ENCODE measurements at regions not wholly inside any gene's neighbourhood (a gene's known extent, or its start where the extent isn't known, plus 50 kb on each side); places are given as distances from the start of the nearest gene placed in this dataset.

DNA sequence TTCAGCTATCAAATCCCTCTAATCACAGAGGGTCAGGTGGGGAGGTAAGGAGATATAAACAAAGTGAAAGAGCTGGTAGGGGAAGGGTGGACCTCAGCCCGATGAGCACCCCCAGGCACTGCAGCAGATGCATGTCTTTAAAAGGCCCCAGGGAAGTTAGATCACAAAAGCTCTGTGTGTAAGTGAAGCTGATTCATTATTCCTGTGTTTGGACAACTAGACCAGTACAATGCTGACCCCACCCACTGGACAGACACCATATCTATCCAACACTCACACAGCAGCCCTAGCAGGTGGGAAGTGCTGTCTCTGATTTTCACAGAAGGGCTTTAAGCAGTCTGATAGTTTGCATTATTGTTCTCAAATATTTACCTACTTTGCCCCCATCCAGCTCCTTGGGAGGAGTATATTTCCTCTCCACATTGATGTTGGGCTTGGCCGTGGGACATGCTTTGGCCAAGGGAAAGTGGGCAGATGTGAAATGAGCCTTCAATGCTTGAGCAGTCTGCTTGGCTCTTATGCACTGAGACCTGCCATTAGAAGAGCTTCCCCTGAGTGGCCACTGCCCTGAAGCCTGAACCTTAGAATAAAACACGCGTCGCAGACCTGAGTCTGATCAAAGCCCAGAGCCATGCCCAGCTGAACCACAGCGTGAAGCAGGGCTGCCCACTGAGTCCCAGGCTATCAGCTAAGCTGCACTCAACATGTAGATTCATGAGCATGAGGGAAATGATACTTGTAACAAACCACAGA lies 111.4 kb downstream of the COPS8 start:
- peaks cover 6% of the 10 kb centered on the region for H3K27me3 Mint-ChIP-seq (ENCODE audit: low read depth)
- DNase-seq (no peak), ATAC-seq (no peak)
- no peaks in the 10 kb centered on the region for H3K4me1 Mint-ChIP-seq (ENCODE audit: low read depth)
- no peak overlapping the region for H3K4me3 Mint-ChIP-seq
- no peaks in the 10 kb centered on the region for H3K36me3 Mint-ChIP-seq (ENCODE audit: insufficient read depth)
- no peaks in the 10 kb centered on the region for H3K9me3 Mint-ChIP-seq

GRCh38 chr2:237198164-237198855 lies 112.6 kb downstream of the COPS8 start:
- Mint-ChIP-seq H3K4me1 (ENCODE audit: low read depth) (no peaks in the 10 kb centered on the region), H3K27me3 (ENCODE audit: low read depth) (peaks cover 6% of the 10 kb centered on the region)
- ATAC-seq, result no peak

DNA sequence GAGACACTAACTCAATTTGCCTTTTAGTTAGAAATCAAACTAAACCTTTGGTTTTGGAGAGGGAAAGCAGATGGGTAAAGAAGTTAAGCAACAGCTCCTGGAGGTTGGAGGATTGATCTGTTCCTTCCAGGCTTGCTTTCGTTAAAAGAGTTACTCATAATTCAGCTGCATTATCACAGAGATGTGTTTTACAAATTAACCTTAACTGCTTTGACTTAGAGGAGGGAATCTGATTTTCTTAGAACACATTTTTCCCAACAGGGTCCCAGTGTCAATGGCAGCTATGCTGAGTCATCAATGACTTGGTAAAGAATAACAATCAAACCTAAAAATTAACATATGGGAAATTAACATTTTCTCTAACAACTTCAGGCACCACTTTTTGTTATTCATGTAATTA lies 113.4 kb downstream of the COPS8 start:
- Mint-ChIP-seq H3K4me3 (no peak overlapping the region), H3K27me3 (ENCODE audit: low read depth) (peaks cover 6% of the 10 kb centered on the region), H3K9me3 (no peaks in the 10 kb centered on the region), H3K36me3 (ENCODE audit: insufficient read depth) (no peaks in the 10 kb centered on the region), H3K4me1 (ENCODE audit: low read depth) (no peaks in the 10 kb centered on the region)
- DNase-seq (no peak), ATAC-seq (no peak)

More at GRCh38 chr2:237198164-237198855, 112.6 kb downstream of the COPS8 start:
- Mint-ChIP-seq H3K4me3 (no peak overlapping the region), H3K9me3 (no peaks in the 10 kb centered on the region), H3K36me3 (ENCODE audit: insufficient read depth) (no peaks in the 10 kb centered on the region)
- DNase-seq, result no peak

- ATAC-seq (no peak), DNase-seq (no peak)
- Mint-ChIP-seq H3K4me3 (no peak overlapping the region), H3K9me3 (no peaks in the 10 kb centered on the region), H3K27me3 (ENCODE audit: low read depth) (peaks cover 6% of the 10 kb centered on the region), H3K36me3 (ENCODE audit: insufficient read depth) (no peaks in the 10 kb centered on the region), H3K4me1 (ENCODE audit: low read depth) (no peaks in the 10 kb centered on the region)
Measured at GRCh38 chr2:237199577-237199976, 113.9 kb downstream of the COPS8 start.

DNA sequence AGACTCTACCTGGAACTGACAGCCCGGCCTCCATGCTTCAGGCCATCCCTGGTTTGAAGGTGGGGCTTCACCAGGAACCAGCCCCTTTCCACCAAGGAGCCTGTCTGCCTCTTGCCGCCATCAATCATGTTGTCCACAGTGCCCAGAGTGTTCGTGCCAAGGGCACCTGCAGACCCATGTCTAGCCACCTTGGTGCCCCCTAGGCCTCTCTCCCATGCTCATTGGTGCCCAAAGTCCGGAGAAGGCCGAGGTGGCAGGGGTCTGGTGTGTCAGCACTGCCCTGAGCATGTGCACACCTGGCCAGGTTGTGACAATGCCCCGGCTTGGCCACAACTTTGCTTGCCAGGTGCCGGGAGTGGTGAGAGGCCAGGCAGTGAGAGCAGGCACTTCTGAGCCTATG lies 114.8 kb downstream of the COPS8 start:
- H3K27me3 Mint-ChIP-seq (ENCODE audit: low read depth), result peaks cover 13% of the 10 kb centered on the region
- ATAC-seq, result no peak
- H3K36me3 Mint-ChIP-seq (ENCODE audit: insufficient read depth), result no peaks in the 10 kb centered on the region
- H3K4me3 Mint-ChIP-seq, result no peak overlapping the region
- no peaks in the 10 kb centered on the region for H3K4me1 Mint-ChIP-seq (ENCODE audit: low read depth)
- no peaks in the 10 kb centered on the region for H3K9me3 Mint-ChIP-seq
- DNase-seq, result no peak

DNA sequence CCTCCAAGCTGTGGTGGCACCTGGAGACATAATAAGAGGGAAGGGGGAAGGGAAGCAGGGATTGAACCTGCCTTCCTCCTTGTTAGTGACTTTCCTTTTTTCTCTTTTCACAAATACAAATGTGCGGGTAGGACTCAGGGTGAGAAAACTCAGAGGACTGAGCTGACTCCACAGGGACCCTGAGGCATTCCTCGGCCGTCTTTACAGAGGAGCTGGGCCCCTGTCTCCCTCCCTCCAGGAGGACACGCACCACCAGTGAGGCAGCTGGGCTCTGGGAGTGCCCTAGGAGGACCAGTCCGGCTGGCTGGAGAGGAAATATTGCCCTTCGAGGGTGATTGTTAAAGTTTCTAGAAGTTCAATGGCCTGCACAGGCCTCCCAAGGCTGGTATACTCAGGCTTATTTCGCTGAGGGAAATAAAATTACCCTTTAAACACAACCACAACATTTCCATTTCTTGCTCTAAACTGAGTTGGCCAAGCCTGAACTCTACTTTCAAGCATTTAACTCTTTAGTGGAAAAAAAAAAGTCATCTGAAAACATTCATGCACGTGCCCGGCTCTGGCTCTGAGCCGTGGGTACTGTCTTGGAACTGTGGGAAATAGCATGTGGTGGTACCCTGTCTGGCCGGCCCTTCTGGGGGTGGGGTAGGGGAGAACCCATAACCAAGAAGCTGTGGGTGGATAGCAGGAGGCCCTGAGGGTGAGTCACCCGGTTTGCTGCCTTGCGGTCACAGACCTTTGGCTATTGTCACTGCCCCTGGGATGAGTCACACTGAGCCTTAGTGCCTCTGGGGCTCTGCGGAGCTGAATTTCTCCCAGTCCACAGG lies 116.0 kb downstream of the COPS8 start:
- Mint-ChIP-seq H3K9me3 (no peaks in the 10 kb centered on the region), H3K27me3 (ENCODE audit: low read depth) (peaks cover 13% of the 10 kb centered on the region), H3K4me1 (ENCODE audit: low read depth) (no peaks in the 10 kb centered on the region), H3K36me3 (ENCODE audit: insufficient read depth) (no peaks in the 10 kb centered on the region), H3K4me3 (no peak overlapping the region)
- DNase-seq (no peak), ATAC-seq (peak in 1 of 2 donors; percentile 41)

- no peak for ATAC-seq
- peaks cover 16% of the 10 kb centered on the region for H3K27me3 Mint-ChIP-seq (ENCODE audit: low read depth)
- no peak for DNase-seq
- H3K4me1 Mint-ChIP-seq (ENCODE audit: low read depth), result no peaks in the 10 kb centered on the region
- H3K36me3 Mint-ChIP-seq (ENCODE audit: insufficient read depth), result no peaks in the 10 kb centered on the region
- H3K9me3 Mint-ChIP-seq, result no peaks in the 10 kb centered on the region
- H3K4me3 Mint-ChIP-seq, result no peak overlapping the region
Measured at GRCh38 chr2:237202288-237203030, 116.8 kb downstream of the COPS8 start.

DNA sequence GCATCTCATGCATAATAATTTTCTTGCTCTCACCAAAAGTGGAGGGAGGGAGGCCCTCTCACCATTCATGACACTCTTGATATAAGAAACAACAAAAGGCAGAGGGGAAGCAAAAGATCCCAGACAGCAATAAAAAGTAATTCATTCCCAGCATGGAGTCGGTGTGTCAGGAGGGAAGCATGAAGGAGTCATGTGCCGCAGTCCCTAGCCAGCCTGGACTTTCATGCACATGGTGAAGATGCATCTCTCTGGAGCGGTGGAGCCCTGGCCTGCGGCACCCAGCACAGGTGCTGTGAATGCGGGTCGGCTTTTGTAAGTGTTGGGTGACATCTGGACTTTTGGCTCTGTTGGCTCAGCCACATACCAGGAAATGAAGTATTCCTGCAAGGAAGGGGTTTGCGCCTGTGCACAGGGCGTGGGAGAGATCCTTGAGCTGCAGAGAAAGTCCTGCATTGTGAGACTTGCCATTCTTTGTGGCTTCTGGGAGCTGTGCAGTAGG lies 119.4 kb downstream of the COPS8 start:
- H3K9me3 Mint-ChIP-seq, result no peaks in the 10 kb centered on the region
- H3K4me3 Mint-ChIP-seq, result no peak overlapping the region
- no peaks in the 10 kb centered on the region for H3K4me1 Mint-ChIP-seq (ENCODE audit: low read depth)
- no peak for DNase-seq
- ATAC-seq, result no peak
- H3K36me3 Mint-ChIP-seq (ENCODE audit: insufficient read depth), result no peaks in the 10 kb centered on the region
- H3K27me3 Mint-ChIP-seq (ENCODE audit: low read depth), result peaks cover 25% of the 10 kb centered on the region

DNA sequence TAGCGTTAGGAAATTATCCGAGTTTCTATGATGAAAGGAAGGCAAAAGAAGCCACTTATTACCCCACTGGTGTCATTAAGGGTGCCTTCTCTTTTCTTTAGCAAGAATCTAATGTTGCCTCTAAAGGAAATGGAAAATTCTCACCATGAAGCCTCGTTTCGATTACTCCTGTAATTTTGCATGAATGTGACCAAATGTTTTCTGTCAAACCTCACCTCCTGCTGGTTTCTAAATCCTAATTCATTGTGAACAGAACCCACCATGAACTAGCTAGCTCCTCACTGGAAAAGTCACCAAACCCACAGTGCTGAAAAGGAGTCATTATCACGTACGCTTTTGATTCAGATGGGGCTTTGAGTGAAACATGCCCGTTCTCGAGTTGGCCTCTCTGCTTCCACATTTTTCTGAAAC lies 119.9 kb downstream of the COPS8 start:
- DNase-seq (no peak), ATAC-seq (no peak)
- Mint-ChIP-seq H3K4me3 (no peak overlapping the region), H3K36me3 (ENCODE audit: insufficient read depth) (no peaks in the 10 kb centered on the region), H3K9me3 (no peaks in the 10 kb centered on the region), H3K4me1 (ENCODE audit: low read depth) (no peaks in the 10 kb centered on the region), H3K27me3 (ENCODE audit: low read depth) (peaks cover 21% of the 10 kb centered on the region)

- H3K4me3 Mint-ChIP-seq, result no peak overlapping the region
- ATAC-seq, result no peak
Measured at GRCh38 chr2:237207646-237208045, 122.0 kb downstream of the COPS8 start.

DNA sequence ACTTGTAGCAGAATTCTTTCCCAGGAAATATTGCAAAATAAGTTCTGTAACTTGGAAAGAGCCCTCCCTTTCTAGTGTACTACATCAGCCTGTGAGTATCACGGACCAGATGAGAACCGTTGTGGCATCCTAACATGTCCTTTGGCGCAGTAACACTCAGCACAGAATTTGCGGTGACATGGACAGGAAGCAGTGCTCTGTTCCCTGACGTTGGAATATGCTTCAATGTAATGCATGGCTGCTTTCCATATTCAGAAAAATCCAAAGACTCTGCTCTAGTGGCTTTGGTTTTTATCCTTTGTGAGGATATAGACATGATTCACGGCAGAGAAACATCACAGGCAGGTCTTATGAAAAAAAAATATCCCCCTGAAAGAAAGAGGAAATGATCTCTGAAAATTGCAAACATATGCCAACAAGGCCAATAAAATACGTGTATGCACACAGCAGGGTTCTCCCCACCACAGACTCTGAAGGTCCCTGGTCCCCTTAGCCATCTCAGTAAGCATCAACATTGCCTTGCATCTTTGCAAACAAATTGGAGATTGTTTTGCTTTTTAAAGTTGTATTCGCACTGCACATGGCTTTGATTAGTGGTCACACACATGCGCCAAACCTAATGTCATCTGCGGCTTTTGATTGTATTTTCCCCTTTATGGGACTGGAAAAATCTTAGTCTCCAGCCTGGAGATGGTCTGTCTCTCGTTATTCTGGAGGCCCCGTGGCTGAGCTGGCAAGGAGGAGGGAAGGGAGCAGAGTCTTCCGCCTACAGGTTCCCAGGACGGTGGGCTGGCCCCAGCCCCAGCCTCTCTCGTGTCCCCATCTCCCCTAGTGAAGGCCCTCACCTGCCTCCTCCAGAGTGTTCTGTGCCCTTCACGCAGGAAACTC lies 122.9 kb downstream of the COPS8 start:
- ATAC-seq (no peak), DNase-seq (no peak)
- H3K27me3 Mint-ChIP-seq (ENCODE audit: low read depth), result peaks cover 20% of the 10 kb centered on the region
- H3K36me3 Mint-ChIP-seq (ENCODE audit: insufficient read depth), result no peaks in the 10 kb centered on the region
- H3K4me1 Mint-ChIP-seq (ENCODE audit: low read depth), result no peaks in the 10 kb centered on the region
- no peaks in the 10 kb centered on the region for H3K9me3 Mint-ChIP-seq
- H3K4me3 Mint-ChIP-seq, result no peak overlapping the region

More at GRCh38 chr2:237207646-237208045, 122.0 kb downstream of the COPS8 start:
- H3K9me3 Mint-ChIP-seq, result no peaks in the 10 kb centered on the region
- H3K27me3 Mint-ChIP-seq (ENCODE audit: low read depth), result peaks cover 20% of the 10 kb centered on the region
- H3K4me1 Mint-ChIP-seq (ENCODE audit: low read depth), result no peaks in the 10 kb centered on the region
- DNase-seq, result no peak
- no peaks in the 10 kb centered on the region for H3K36me3 Mint-ChIP-seq (ENCODE audit: insufficient read depth)

- no peaks in the 10 kb centered on the region for H3K36me3 Mint-ChIP-seq (ENCODE audit: insufficient read depth)
- H3K27me3 Mint-ChIP-seq (ENCODE audit: low read depth), result peaks cover 16% of the 10 kb centered on the region
- ATAC-seq (no peak), DNase-seq (no peak)
- no peak overlapping the region for H3K4me3 Mint-ChIP-seq
- H3K9me3 Mint-ChIP-seq, result no peaks in the 10 kb centered on the region
- no peaks in the 10 kb centered on the region for H3K4me1 Mint-ChIP-seq (ENCODE audit: low read depth)
Measured at GRCh38 chr2:237209885-237210284, 124.2 kb downstream of the COPS8 start.

- ATAC-seq (no peak), DNase-seq (no peak)
- Mint-ChIP-seq H3K4me1 (ENCODE audit: low read depth) (no peaks in the 10 kb centered on the region), H3K4me3 (no peak overlapping the region), H3K27me3 (ENCODE audit: low read depth) (peaks cover 13% of the 10 kb centered on the region), H3K9me3 (no peaks in the 10 kb centered on the region), H3K36me3 (ENCODE audit: insufficient read depth) (no peaks in the 10 kb centered on the region)
Measured at GRCh38 chr2:237210297-237210696, 124.6 kb downstream of the COPS8 start.
